CD8-positive, alpha-beta memory T cell (primary cell): ENCODE measurements at regions not wholly inside any gene's neighbourhood (a gene's known extent, or its start where the extent isn't known, plus 50 kb on each side); places are given as distances from the start of the nearest gene placed in this dataset.
A peak's percentile ranks its signal among the peaks of the same experiment; 100 is the strongest.
"Not testable (repeated sequence)": the region's sequence is repeated elsewhere in the genome, so short reads cannot be mapped to it uniquely, and the experiment has no call there.

ENCODE experiments used
- CTCF ChIA-PET: fragments of 350-600 bp; sonication (Branson Sonifier 250); formaldehyde crosslinking; loops from one replicate; lab custom pipeline; 2021; ENCODE audit warnings: antibody characterized with exemption; lab: Charles Lee
- POLR2A ChIA-PET: fragments of 350-600 bp; sonication (Branson Sonifier 250); formaldehyde crosslinking; loops from one replicate; lab custom pipeline; 2021; ENCODE audit warnings: antibody characterized with exemption; lab: Charles Lee
- DNase-seq, 5 donors: peaks; one replicate each; pipeline versions ENCODE4 v3.0.0 to v3.0.0-alpha.2; 2020 to 2022; ENCODE audit warnings: mixed read lengths in 1 of 5
- H3K27ac ChIP-seq: one replicate; pipeline ENCODE4 v1.7.0; 2013; ENCODE audit warnings: low read depth, mild to moderate bottlenecking, low read length, moderate library complexity
- H3K27me3 ChIP-seq: 2 replicates; pipeline ENCODE4 v1.7.0; 2013; ENCODE audit warnings: low read length, mild to moderate bottlenecking; ENCODE audit not compliant: insufficient read depth, poor library complexity, severe bottlenecking
- H3K36me3 ChIP-seq: 2 replicates; pipeline ENCODE4 v1.7.0; 2013; ENCODE audit warnings: mild to moderate bottlenecking, low read length, moderate library complexity; ENCODE audit not compliant: insufficient read depth
- H3K4me1 ChIP-seq: 2 replicates; pipeline ENCODE4 v1.7.0; 2013; ENCODE audit warnings: mild to moderate bottlenecking, low read length, moderate library complexity; ENCODE audit not compliant: insufficient read depth
- H3K4me3 ChIP-seq: 2 replicates; pipeline ENCODE4 v1.7.0; 2013; ENCODE audit warnings: mild to moderate bottlenecking, low read length
- H3K9me3 ChIP-seq: 2 replicates; pipeline ENCODE4 v1.7.0; 2013; ENCODE audit warnings: mild to moderate bottlenecking, low read length
- H3K27ac Mint-ChIP-seq, 8 donors: one replicate each; pipeline ENCODE4 v1.8.0; 2020 to 2021; ENCODE audit warnings: mixed read lengths in 8 of 8, mild to moderate bottlenecking in 6 of 8, inconsistent platforms in 3 of 8, moderate library complexity in 3 of 8
- H3K27me3 Mint-ChIP-seq, 2 donors: one replicate each; pipeline ENCODE4 v1.8.0; 2020 to 2021; ENCODE audit warnings: mixed read lengths in 2 of 2, mild to moderate bottlenecking in 1 of 2, moderate library complexity in 1 of 2
- H3K36me3 Mint-ChIP-seq, 3 donors: one replicate each; pipeline ENCODE4 v1.8.0; 2020 to 2021; ENCODE audit warnings: mixed read lengths in 3 of 3, inconsistent platforms in 1 of 3, mild to moderate bottlenecking in 1 of 3
- H3K4me1 Mint-ChIP-seq, 3 donors: one replicate each; pipeline ENCODE4 v1.8.0; 2020 to 2021; ENCODE audit warnings: mixed read lengths in 3 of 3, inconsistent platforms in 1 of 3, mild to moderate bottlenecking in 1 of 3
- H3K4me3 Mint-ChIP-seq, 7 donors: one replicate each; pipeline ENCODE4 v1.8.0; 2020 to 2021; ENCODE audit warnings: mixed read lengths in 7 of 7, mild to moderate bottlenecking in 6 of 7, moderate library complexity in 4 of 7, inconsistent platforms in 2 of 7
- H3K9me3 Mint-ChIP-seq, 5 donors: one replicate each; pipeline ENCODE4 v1.8.0; 2020 to 2022; ENCODE audit warnings: mixed read lengths in 5 of 5, mild to moderate bottlenecking in 3 of 5, moderate library complexity in 2 of 5, inconsistent platforms in 1 of 5

- H3K4me3 Mint-ChIP-seq: no peak overlapping the region
- Histone ChIP-seq H3K4me3 (no peak overlapping the region), H3K36me3 (no peaks in the 10 kb centered on the region), H3K27ac (no peak overlapping the region), H3K9me3 (no peaks in the 10 kb centered on the region), H3K4me1 (no peaks in the 10 kb centered on the region), H3K27me3 (no peaks in the 10 kb centered on the region)
- POLR2A ChIA-PET: no interaction called here
- no peak overlapping the region for H3K27ac Mint-ChIP-seq
- H3K27me3 Mint-ChIP-seq: no peaks in the 10 kb centered on the region
- no peaks in the 10 kb centered on the region for H3K4me1 Mint-ChIP-seq
- peaks cover 0 to 1% (median 0%) of the 10 kb centered on the region in 3 donors for H3K36me3 Mint-ChIP-seq
- CTCF ChIA-PET: no interaction called here
- no peak for DNase-seq
- H3K9me3 Mint-ChIP-seq: peaks cover 2 to 9% (median 4%) of the 10 kb centered on the region in 5 donors
Measured at GRCh38 chr16:51987519-51987918, 559.4 kb downstream of the TOX3 start.

DNA sequence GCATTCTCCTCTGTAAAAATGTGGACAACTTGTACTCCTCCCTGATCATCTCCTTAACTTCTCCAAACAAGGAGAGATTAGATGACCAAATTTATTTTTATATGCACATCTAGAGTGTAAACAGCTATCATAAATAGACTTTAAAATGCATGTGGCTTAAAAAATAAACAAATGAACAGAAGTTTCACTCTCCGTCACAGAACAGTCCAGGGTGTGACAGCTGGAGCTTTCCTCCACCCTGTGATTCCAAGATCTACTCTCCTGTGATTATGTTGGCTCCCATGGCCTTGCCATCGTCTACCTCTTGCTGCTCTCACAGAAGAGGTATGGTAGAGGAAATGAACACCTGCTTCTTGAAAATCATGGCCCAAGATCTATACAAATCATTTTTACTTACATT lies 560.2 kb downstream of the TOX3 start:
- ChIA-PET POLR2A (no interaction called here), CTCF (no interaction called here)
- H3K36me3 ChIP-seq: no peaks in the 10 kb centered on the region
- no peaks in the 10 kb centered on the region for H3K27me3 ChIP-seq
- Mint-ChIP-seq H3K4me1 (no peaks in the 10 kb centered on the region), H3K36me3 (no peaks in the 10 kb centered on the region), H3K27me3 (no peaks in the 10 kb centered on the region), H3K9me3 (peaks cover 0 to 9% (median 4%) of the 10 kb centered on the region in 5 donors), H3K27ac (no peak overlapping the region), H3K4me3 (no peak overlapping the region)
- no peaks in the 10 kb centered on the region for H3K4me1 ChIP-seq
- DNase-seq: no peak
- H3K4me3 ChIP-seq: no peak overlapping the region
- no peak overlapping the region for H3K27ac ChIP-seq
- no peaks in the 10 kb centered on the region for H3K9me3 ChIP-seq

DNA sequence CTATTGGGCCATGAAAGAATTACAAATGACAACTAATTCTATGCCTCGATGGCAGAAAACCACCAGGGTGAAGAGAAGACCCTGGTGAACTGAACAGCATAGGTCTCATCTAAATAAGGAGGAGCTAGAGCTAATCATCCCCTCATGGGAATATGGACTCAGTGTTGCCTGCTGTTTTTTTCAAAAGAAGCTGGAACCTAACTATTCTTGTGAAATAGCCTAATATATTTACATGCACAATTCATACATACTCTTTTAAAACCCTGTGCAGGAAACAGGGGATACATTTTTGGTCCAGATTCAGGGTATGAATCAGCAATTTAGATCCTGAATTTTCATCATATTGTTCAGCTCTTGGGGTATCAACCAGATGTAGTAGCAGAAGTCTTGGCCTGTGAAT lies 560.6 kb downstream of the TOX3 start:
- Mint-ChIP-seq H3K4me3 (no peak overlapping the region), H3K9me3 (peaks cover 2 to 9% (median 4%) of the 10 kb centered on the region in 5 donors), H3K36me3 (no peaks in the 10 kb centered on the region), H3K27ac (no peak overlapping the region), H3K27me3 (no peaks in the 10 kb centered on the region), H3K4me1 (no peaks in the 10 kb centered on the region)
- H3K4me3 ChIP-seq: no peak overlapping the region
- no peaks in the 10 kb centered on the region for H3K4me1 ChIP-seq
- no peaks in the 10 kb centered on the region for H3K9me3 ChIP-seq
- no peak overlapping the region for H3K27ac ChIP-seq
- H3K36me3 ChIP-seq: no peaks in the 10 kb centered on the region
- H3K27me3 ChIP-seq: no peaks in the 10 kb centered on the region
- DNase-seq: no peak
- ChIA-PET POLR2A (no interaction called here), CTCF (no interaction called here)

- CTCF ChIA-PET: no interaction called here
Measured at GRCh38 chr16:51985126-51985525, 561.8 kb downstream of the TOX3 start.

GRCh38 chr16:51984395-51984794 lies 562.5 kb downstream of the TOX3 start:
- Mint-ChIP-seq H3K4me3 (no peak overlapping the region), H3K36me3 (no peaks in the 10 kb centered on the region), H3K4me1 (no peaks in the 10 kb centered on the region), H3K27me3 (no peaks in the 10 kb centered on the region), H3K27ac (no peak overlapping the region), H3K9me3 (peaks cover 2 to 5% (median 4%) of the 10 kb centered on the region in 5 donors)
- no peak for DNase-seq
- Histone ChIP-seq H3K4me3 (no peak overlapping the region), H3K27ac (no peak overlapping the region), H3K9me3 (no peaks in the 10 kb centered on the region), H3K36me3 (no peaks in the 10 kb centered on the region), H3K4me1 (no peaks in the 10 kb centered on the region), H3K27me3 (no peaks in the 10 kb centered on the region)
- POLR2A ChIA-PET: no interaction called here
- CTCF ChIA-PET: no interaction called here

More at GRCh38 chr16:51985126-51985525, 561.8 kb downstream of the TOX3 start:
- Histone ChIP-seq H3K27me3 (no peaks in the 10 kb centered on the region), H3K27ac (no peak overlapping the region), H3K36me3 (no peaks in the 10 kb centered on the region), H3K4me1 (no peaks in the 10 kb centered on the region), H3K9me3 (no peaks in the 10 kb centered on the region), H3K4me3 (no peak overlapping the region)
- Mint-ChIP-seq H3K36me3 (no peaks in the 10 kb centered on the region), H3K9me3 (peaks cover 2 to 5% (median 3%) of the 10 kb centered on the region in 5 donors), H3K4me3 (no peak overlapping the region), H3K27ac (no peak overlapping the region), H3K4me1 (no peaks in the 10 kb centered on the region), H3K27me3 (no peaks in the 10 kb centered on the region)
- POLR2A ChIA-PET: no interaction called here
- no peak for DNase-seq

DNA sequence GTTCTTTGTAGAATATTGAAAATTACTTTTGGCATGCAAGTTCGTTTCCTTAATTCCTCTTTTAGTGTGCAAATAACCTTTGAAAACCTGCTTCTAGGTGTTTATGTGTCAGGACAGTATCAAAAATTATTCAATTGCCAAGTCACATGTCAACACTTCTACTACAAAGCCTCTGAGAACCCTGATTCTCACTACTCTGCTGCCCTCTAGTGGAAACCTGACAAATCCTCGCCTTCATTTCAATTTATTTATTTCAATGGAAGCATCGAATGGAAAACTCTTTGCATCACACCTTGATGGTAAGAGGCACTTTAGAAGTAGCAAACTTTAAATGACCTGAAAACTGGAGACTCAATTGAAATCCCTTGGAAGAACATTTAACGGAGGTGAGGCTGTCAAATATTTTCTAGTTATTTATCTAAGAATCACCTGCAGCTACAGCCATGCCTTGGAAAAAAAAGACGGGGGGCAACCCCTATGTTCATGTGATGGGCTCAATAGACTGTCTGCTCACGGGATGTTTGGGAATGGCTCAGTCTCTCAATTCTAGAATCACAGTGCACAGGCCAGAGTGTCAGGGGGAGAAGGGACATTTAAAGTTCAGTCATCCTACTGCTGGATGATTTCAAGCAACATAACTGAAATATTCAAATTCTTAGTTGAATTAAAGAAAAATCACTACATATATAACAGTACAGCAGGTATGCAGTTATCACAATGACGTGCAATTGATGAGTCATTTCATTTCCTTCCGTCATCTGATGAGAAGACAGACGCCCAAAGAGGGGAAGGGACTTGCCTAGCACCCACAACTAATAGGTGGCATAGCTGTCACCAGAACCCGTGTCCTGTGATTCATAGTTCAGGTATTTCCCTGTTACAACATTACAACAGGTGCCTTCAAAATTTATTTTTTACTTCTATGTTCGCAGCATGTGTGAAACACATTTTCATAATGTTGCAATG lies 563.9 kb downstream of the TOX3 start:
- no peaks in the 10 kb centered on the region for H3K4me1 Mint-ChIP-seq

GRCh38 chr16:51981725-51982124 lies 565.2 kb downstream of the TOX3 start:
- Histone ChIP-seq H3K9me3 (no peaks in the 10 kb centered on the region), H3K4me3 (no peak overlapping the region), H3K27me3 (no peaks in the 10 kb centered on the region), H3K36me3 (no peaks in the 10 kb centered on the region), H3K4me1 (no peaks in the 10 kb centered on the region), H3K27ac (no peak overlapping the region)
- CTCF ChIA-PET: no interaction called here
- Mint-ChIP-seq H3K27me3 (no peaks in the 10 kb centered on the region), H3K9me3 (peaks cover 0 to 11% (median 3%) of the 10 kb centered on the region in 5 donors), H3K36me3 (no peaks in the 10 kb centered on the region), H3K27ac (no peak overlapping the region), H3K4me1 (no peaks in the 10 kb centered on the region), H3K4me3 (no peak overlapping the region)
- no peak for DNase-seq
- POLR2A ChIA-PET: no interaction called here

More for the DNA sequence above, 563.9 kb downstream of the TOX3 start:
- peaks cover 2 to 11% (median 5%) of the 10 kb centered on the region in 5 donors for H3K9me3 Mint-ChIP-seq
- H3K36me3 ChIP-seq: no peaks in the 10 kb centered on the region
- no peak overlapping the region for H3K27ac ChIP-seq
- ChIA-PET CTCF (no interaction called here), POLR2A (no interaction called here)
- peak in 1 of 5 donors; percentile 2 for DNase-seq
- H3K27me3 ChIP-seq: no peaks in the 10 kb centered on the region
- no peak overlapping the region for H3K4me3 Mint-ChIP-seq
- no peak overlapping the region for H3K27ac Mint-ChIP-seq
- no peaks in the 10 kb centered on the region for H3K27me3 Mint-ChIP-seq
- no peaks in the 10 kb centered on the region for H3K36me3 Mint-ChIP-seq
- H3K4me3 ChIP-seq: no peak overlapping the region
- no peaks in the 10 kb centered on the region for H3K9me3 ChIP-seq
- no peaks in the 10 kb centered on the region for H3K4me1 ChIP-seq

- H3K27ac ChIP-seq, H3K4me3 Mint-ChIP-seq, CTCF ChIA-PET, H3K9me3 ChIP-seq, POLR2A ChIA-PET, H3K27me3 ChIP-seq, H3K4me1 Mint-ChIP-seq, H3K36me3 Mint-ChIP-seq, H3K27ac Mint-ChIP-seq, H3K4me3 ChIP-seq, H3K36me3 ChIP-seq, DNase-seq, H3K27me3 Mint-ChIP-seq, H3K4me1 ChIP-seq: not testable (repeated sequence)
- peaks cover 0 to 11% (median 4%) of the 10 kb centered on the region in 5 donors for H3K9me3 Mint-ChIP-seq
Measured at GRCh38 chr16:51977506-51977905, 569.4 kb downstream of the TOX3 start.
